Thyroid gland (tissue), 4 donors: ENCODE measurements at regions not wholly inside any gene's neighbourhood (a gene's known extent, or its start where the extent isn't known, plus 50 kb on each side); places are given as distances from the start of the nearest gene placed in this dataset.

Experiments
- CTCF ChIP-seq, 6 experiments: fragments of 200-600 bp in 3 of 6; fragments of 450-650 bp in 3 of 6; sonication (generic) in 3 of 6; IDR thresholded peaks; one replicate each; pipeline ENCODE4 v1.5.1; 2016 to 2019; ENCODE audit warnings: antibody characterized with exemption in 6 of 6, mild to moderate bottlenecking in 2 of 6, inconsistent platforms in 1 of 6, moderate library complexity in 1 of 6
- POLR2A ChIP-seq, 2 donors: fragments of 450-650 bp; IDR thresholded peaks; one replicate each; pipeline ENCODE4 v1.6.1; 2017; ENCODE audit warnings: antibody characterized with exemption in 2 of 2, mild to moderate bottlenecking in 2 of 2, moderate library complexity in 1 of 2

GRCh38 chr4:23323436-23323835, 566.4 kb downstream of the PPARGC1A start:
- TF ChIP-seq POLR2A (IDR thresholded peaks at IDR 0.05) (no peak), CTCF (IDR thresholded peaks at IDR 0.05) (no peak)
